NCI-H526 treated with DMSO at 0.1 percent for 48 hours (cell line): ENCODE measurements at regions not wholly inside any gene's neighbourhood (a gene's known extent, or its start where the extent isn't known, plus 50 kb on each side); places are given as distances from the start of the nearest gene placed in this dataset.
"Not testable (repeated sequence)": the region's sequence is repeated elsewhere in the genome, so short reads cannot be mapped to it uniquely, and the experiment has no call there.

ENCODE experiments used
- DNase-seq: peaks from one replicate; lab custom pipeline; 2025; lab: John Stamatoyannopoulos, UW

GRCh38 chr1:221881805-221882581, 140.1 kb upstream of the DUSP10 start:
- no peak for DNase-seq

GRCh38 chr1:221880182-221880581, 138.3 kb upstream of the DUSP10 start:
- no peak for DNase-seq

GRCh38 chr1:221878134-221878533, 136.2 kb upstream of the DUSP10 start:
- no peak for DNase-seq

DNA sequence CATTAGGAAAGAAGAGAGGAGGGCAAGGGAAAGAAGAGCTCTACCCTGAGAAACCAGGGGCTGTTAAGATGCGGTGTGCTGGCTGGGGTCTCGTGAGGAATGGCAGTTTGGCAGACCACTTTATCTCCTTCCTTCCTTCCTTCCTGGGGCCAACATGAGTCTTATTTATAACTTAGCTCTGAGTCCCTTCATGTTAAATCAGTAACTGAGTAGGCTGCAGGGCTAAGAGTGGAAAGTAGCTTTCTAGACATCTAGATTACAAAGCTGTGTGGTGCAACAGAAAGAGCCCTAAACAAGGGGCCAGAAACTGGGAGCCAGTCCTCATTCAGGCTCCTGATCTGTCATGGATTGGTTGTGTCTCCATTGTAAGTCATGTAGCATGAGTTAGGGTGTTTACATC, 135.4 kb upstream of the DUSP10 start:
- no peak for DNase-seq

DNA sequence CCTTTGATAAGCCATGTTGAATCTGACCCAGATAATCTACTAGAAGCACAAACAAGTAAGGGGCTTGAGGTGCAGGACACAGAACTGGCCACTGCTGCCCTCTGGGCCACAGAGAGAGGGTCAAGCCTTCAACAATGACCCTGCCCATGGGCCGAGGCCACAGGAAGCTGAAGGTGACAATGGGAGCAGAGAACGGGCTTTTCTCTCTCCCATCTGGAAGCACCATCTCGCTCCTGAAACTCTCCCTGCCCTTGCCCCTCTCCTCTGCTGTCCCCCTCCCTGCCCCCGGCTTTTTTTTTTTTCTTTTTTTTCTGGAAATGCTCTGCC, 133.1 kb upstream of the DUSP10 start:
- no peak for DNase-seq

DNA sequence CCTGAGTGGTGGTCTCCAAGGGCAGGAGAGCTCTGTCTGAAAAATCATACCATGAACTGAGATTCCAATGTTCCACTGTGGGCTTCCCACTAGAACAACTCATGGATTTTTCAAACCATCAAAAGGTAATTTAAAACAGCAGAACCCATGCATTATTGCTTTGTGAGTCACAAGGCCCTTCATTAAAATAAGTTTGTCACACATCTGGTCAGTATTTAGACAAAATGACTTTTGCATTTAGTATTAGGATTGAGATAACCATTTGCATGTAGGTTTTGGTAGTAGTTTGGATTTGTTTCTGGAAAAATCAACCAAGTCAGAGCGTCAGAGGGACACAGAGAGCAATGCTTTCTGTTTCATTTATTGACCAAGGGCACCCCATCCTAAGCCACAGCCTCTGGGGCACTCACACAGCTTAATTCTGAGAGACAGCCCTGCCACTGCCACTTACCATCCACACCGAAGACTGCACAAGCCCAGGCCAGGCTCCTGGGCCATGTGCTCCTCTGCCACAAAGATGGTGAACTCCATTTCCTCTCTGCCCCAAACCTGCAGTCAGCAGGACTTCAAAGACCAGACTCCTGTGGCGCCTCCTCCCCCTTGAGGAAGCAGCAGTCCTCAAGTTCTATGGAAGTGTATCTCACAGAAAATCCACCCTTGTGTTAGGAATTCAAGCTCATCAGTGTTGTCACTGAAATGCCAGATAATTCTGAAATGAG, 132.6 kb upstream of the DUSP10 start:
- DNase-seq, result no peak

GRCh38 chr1:221873673-221874072, 131.8 kb upstream of the DUSP10 start:
- no peak for DNase-seq

DNA sequence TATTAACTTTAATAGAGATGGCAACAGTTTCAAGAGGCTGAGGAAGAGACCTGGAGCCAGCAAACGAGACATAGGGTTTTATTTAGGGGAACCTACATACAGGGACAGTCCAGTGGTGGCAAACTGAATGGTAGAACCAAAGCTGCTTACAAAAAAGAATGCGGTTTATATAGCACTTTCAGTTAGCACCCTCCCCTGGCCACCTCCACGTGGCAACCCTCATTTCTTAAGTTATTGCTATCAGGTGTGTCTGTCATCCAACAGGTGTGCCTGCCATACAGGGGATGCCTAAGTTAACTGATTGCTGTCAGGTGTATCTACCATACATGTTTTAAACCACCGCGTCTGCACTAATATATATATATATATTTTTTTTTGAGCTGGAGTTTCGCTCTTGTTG, 129.2 kb upstream of the DUSP10 start:
- DNase-seq, result no peak

DNA sequence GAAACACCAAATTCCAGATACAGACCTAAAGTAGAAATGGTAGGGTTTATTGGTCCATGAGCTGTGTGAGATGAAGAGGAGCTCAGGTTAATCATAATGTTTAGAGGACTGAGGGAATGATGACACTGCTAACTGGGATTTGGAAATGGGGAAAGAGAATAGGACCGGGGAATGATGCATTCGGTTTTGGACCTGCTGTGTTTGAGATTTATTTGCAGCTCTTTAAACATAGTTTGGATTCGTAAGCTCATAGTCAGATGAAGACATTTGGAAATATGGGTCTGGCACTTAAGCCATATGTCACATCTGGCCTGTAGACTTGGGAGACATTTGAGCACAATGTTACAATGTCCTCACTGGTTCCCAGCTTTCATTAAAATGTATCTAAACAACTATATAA, 127.9 kb upstream of the DUSP10 start:
- no peak for DNase-seq

GRCh38 chr1:221868593-221869303, 126.9 kb upstream of the DUSP10 start:
- peak; percentile 14 for DNase-seq

- DNase-seq, result no peak
Observed at GRCh38 chr1:221867003-221867402, 125.1 kb upstream of the DUSP10 start.

DNA sequence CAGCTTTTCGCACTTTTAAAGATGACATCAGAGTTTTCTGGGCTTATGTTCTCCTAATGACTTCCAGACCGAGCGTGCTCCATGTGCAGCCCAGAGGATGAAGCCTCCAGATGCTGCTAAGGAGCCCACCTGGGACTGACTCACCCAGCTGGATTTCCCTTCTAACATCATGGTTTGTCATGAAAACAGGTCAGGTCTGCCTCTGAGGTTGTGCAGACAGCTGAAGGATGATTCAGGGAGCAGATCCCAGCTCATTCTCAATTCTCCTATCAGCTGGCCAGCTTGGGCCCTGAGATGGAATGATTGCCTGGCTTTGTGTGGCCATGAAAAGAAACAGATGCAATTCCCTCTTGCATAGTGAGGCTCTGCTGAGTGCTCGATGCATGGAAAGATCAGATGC, 123.9 kb upstream of the DUSP10 start:
- no peak for DNase-seq

DNA sequence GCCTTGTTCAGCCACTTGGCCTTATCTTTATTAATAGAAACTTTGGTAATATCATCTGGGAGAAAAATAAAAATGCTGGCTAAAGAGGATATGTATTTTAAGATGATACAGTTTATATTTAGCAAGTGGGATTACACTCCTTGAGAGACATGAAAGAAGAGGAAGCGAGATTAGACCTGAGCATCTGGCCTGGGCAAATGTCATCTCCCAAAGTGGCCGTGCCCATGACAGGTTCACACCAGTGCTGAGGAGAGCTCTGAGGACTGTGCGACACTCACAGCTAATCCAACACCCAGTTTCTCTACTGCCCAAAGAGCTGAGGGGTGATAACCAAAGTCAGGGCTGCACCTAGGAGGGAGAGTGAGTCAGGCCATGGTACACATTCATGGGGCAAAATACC, 121.7 kb upstream of the DUSP10 start:
- DNase-seq, result no peak

DNA sequence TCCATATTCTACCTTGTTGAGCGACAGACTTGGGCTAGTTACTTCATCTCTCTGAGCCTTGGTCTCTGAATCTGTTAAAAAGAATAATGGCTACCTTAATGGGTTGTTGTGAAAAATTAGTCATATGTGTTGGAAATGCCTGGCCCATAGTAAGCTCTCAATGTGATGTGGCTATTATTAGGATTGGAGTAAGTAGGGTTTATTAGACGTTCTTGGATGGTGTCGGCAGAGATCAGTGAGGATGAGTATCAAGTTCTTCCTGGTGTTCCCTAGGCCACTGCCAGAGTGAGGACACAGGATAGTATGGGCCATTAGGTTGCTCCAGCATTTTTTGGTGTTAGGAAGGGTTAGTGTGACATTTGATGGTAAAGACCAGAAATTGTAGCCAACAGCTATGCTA, 121.1 kb upstream of the DUSP10 start:
- no peak for DNase-seq

- DNase-seq, result no peak
Observed at GRCh38 chr1:221858818-221859611, 117.1 kb upstream of the DUSP10 start.

GRCh38 chr1:221857094-221857444, 115.2 kb upstream of the DUSP10 start:
- DNase-seq, result not testable (repeated sequence)

- DNase-seq, result no peak
Observed at GRCh38 chr1:221856228-221857093, 114.6 kb upstream of the DUSP10 start.

DNA sequence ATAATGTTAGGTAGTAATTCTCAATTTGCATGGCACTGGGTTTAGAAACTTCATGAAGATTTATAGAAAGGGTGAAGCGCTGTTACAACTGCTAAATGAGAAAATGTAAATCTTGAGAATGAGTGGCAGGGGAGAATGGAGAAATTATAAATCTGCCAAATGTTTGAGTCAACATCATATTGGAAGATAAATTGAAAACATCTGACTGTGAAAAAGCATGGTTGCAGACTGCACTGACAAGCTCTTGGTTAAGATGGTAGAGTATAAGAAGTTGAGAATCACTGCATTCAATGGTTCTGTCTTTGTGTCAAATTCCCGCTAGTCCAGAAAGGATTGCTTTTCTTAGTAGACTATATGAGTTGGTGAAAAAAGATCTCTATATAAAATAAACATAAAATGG, 113.3 kb upstream of the DUSP10 start:
- DNase-seq, result no peak

DNA sequence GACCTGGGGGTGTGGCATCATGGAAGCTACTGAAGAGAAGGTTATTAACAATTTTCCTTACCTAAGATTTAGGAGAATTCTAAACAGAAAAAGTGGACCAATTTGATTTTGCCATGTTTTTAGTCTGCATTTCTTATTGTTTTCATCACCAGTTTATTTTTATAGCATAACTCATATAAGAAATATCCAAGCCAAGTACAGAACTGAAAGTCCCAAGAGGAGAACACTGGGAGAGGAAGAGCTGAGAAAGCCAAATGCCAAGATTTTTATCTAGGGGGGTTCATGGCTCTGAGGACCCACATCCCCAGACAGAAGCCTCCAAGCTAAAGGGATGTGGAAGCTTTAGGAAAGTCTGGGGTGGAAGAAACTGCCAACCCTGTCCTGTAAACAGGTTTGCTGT, 109.4 kb upstream of the DUSP10 start:
- no peak for DNase-seq

DNA sequence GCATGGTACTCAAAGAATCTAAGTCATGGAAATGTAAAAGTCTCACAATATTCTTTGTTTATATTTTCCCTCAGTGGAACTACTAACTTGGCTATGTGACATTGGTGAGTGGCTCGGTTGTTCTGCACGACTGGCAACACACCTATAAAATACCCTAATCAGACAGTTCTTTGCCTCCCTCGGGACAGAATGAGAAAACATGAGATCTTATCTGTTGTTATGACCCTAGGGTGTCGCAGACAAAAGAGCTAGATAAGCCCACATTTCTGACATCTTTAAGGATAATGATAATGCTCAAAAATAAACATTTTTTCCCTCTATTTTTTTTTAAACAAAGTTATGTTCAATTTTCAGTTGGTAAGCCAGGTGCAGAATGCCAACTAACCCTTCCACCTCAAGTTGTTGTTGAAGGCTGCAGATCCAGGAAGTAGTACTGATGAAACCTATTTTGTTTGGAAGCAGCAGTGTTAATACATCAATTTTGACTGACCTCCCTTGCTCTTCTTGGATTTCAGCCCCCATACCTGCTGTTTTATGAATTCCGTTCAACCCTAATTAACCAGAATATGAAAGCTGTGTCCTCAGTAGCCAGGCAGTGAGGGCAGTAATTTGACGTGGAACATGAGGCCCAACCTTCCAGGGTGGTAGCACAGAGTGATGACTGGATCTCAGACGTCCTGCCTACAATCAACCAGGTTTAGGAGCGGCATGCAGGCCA, 108.7 kb upstream of the DUSP10 start:
- DNase-seq, result no peak

DNA sequence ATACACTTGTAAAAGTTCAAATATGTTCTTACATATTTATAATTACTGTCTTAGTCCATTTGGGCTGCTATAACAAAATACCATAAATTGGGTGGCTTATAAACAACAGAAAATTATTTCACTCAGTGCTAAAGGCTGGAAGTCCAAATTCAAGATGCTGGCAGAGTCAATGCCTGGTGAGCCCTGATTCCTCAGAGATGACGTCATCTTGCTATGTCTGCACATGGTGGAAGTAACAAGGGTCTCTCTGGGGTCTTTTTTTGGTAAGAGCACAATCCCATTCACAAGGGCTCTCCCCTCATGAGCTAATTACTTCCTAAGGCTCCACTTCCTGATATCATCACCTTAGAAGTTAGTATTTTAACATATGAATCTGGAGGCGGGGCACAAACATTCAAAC, 108.0 kb upstream of the DUSP10 start:
- DNase-seq, result no peak
